ENCODE measurements at regions not wholly inside any gene's neighbourhood (a gene's known extent, or its start where the extent isn't known, plus 50 kb on each side); places are given as distances from the start of the nearest gene placed in this dataset.

- H4K20me1 ChIP-seq (ENCODE audit: insufficient read depth, low read length), result no peaks in the 10 kb centered on the region
- no peaks in the 10 kb centered on the region; the same call in 1 of the 2 replicates for H3K27me3 ChIP-seq (ENCODE audit: insufficient read depth, low read length)
- H3K9me3 ChIP-seq (ENCODE audit: low read length), result no peaks in the 10 kb centered on the region
- no peaks in the 10 kb centered on the region for H3K4me1 ChIP-seq (ENCODE audit: insufficient read depth, low read length, severe bottlenecking)
- H3K9me2 ChIP-seq (ENCODE audit: low read depth, low read length), result no peaks in the 10 kb centered on the region
- H3K36me3 ChIP-seq (ENCODE audit: insufficient read depth, low read length), result no peaks in the 10 kb centered on the region
- H3K9ac ChIP-seq (ENCODE audit: low read length), result no peak overlapping the region
- no peaks in the 10 kb centered on the region for H3F3A ChIP-seq (ENCODE audit: insufficient read depth, low read length)
- no peak overlapping the region for H3K27ac ChIP-seq (ENCODE audit: low read depth, low read length, poor library complexity, severe bottlenecking)
- TF ChIP-seq, protein P1, sequence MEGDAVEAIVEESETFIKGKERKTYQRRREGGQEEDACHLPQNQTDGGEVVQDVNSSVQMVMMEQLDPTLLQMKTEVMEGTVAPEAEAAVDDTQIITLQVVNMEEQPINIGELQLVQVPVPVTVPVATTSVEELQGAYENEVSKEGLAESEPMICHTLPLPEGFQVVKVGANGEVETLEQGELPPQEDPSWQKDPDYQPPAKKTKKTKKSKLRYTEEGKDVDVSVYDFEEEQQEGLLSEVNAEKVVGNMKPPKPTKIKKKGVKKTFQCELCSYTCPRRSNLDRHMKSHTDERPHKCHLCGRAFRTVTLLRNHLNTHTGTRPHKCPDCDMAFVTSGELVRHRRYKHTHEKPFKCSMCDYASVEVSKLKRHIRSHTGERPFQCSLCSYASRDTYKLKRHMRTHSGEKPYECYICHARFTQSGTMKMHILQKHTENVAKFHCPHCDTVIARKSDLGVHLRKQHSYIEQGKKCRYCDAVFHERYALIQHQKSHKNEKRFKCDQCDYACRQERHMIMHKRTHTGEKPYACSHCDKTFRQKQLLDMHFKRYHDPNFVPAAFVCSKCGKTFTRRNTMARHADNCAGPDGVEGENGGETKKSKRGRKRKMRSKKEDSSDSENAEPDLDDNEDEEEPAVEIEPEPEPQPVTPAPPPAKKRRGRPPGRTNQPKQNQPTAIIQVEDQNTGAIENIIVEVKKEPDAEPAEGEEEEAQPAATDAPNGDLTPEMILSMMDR (IDR thresholded peaks at IDR 0.05; ENCODE audit: low read length), result no peak
- no peak for TF ChIP-seq EZH2 (IDR thresholded peaks at IDR 0.05; ENCODE audit: borderline replicate concordance, low read length)
- H3K4me3 ChIP-seq (ENCODE audit: low read depth, low read length, poor library complexity, severe bottlenecking), result no peak overlapping the region
- H2AFZ ChIP-seq (ENCODE audit: low read length), result no peak overlapping the region
- no peaks in the 10 kb centered on the region for H3K79me2 ChIP-seq (ENCODE audit: insufficient read depth, low read length)
- no peak overlapping the region for H3K4me2 ChIP-seq (ENCODE audit: low read length)
These were observed 55.0 kb upstream of the ARID5B start for GRCh38 chr10:61846370-61847031.

GRCh38 chr10:61847087-61847486, 54.4 kb upstream of the ARID5B start:
- Histone ChIP-seq H3K4me2 (ENCODE audit: low read length) (no peak overlapping the region), H3K4me1 (ENCODE audit: insufficient read depth, low read length, severe bottlenecking) (no peaks in the 10 kb centered on the region), H3K79me2 (ENCODE audit: insufficient read depth, low read length) (no peaks in the 10 kb centered on the region), H3K27me3 (ENCODE audit: insufficient read depth, low read length) (no peaks in the 10 kb centered on the region; the same call in 1 of the 2 replicates), H3K9ac (ENCODE audit: low read length) (no peak overlapping the region), H2AFZ (ENCODE audit: low read length) (no peak overlapping the region), H3K27ac (ENCODE audit: low read depth, low read length, poor library complexity, severe bottlenecking) (no peak overlapping the region), H3K9me3 (ENCODE audit: low read length) (no peaks in the 10 kb centered on the region), H3K9me2 (ENCODE audit: low read depth, low read length) (no peaks in the 10 kb centered on the region), H3K4me3 (ENCODE audit: low read depth, low read length, poor library complexity, severe bottlenecking) (no peak overlapping the region), H3K36me3 (ENCODE audit: insufficient read depth, low read length) (no peaks in the 10 kb centered on the region), H3F3A (ENCODE audit: insufficient read depth, low read length) (no peaks in the 10 kb centered on the region), H4K20me1 (ENCODE audit: insufficient read depth, low read length) (no peaks in the 10 kb centered on the region)
- TF ChIP-seq EZH2 (IDR thresholded peaks at IDR 0.05; ENCODE audit: borderline replicate concordance, low read length), result no peak
- TF ChIP-seq, protein P1 (IDR thresholded peaks at IDR 0.05; ENCODE audit: low read length), result no peak

DNA sequence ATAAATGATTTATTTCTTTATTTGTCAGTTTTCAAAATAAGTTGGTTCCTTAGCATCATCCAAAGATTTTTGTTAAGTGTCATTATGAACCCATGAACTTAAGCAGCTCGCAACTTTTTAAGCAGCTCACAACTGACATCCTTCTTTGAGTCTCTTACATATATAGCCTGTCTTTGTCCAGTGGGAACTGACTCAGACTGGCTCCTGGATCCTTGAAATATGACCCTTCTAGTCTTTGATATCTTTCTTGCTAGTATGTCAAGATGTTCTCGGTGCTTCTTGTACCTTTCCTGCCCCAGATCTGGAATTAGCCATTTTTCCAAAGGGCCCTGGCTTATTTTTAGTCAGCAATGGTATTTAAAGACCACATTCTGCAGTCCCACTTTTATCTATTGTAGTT, 53.9 kb upstream of the ARID5B start:
- no peak overlapping the region for H2AFZ ChIP-seq (ENCODE audit: low read length)
- no peaks in the 10 kb centered on the region for H3K9me3 ChIP-seq (ENCODE audit: low read length)
- no peaks in the 10 kb centered on the region for H3F3A ChIP-seq (ENCODE audit: insufficient read depth, low read length)
- H4K20me1 ChIP-seq (ENCODE audit: insufficient read depth, low read length), result no peaks in the 10 kb centered on the region
- no peaks in the 10 kb centered on the region for H3K36me3 ChIP-seq (ENCODE audit: insufficient read depth, low read length)
- no peak overlapping the region for H3K4me3 ChIP-seq (ENCODE audit: low read depth, low read length, poor library complexity, severe bottlenecking)
- H3K27me3 ChIP-seq (ENCODE audit: insufficient read depth, low read length), result no peaks in the 10 kb centered on the region; the same call in 1 of the 2 replicates
- no peak overlapping the region for H3K27ac ChIP-seq (ENCODE audit: low read depth, low read length, poor library complexity, severe bottlenecking)
- H3K9me2 ChIP-seq (ENCODE audit: low read depth, low read length), result no peaks in the 10 kb centered on the region
- H3K79me2 ChIP-seq (ENCODE audit: insufficient read depth, low read length), result no peaks in the 10 kb centered on the region
- no peak overlapping the region for H3K9ac ChIP-seq (ENCODE audit: low read length)
- no peaks in the 10 kb centered on the region for H3K4me1 ChIP-seq (ENCODE audit: insufficient read depth, low read length, severe bottlenecking)
- TF ChIP-seq, protein P1 (IDR thresholded peaks at IDR 0.05; ENCODE audit: low read length), result no peak
- TF ChIP-seq EZH2 (IDR thresholded peaks at IDR 0.05; ENCODE audit: borderline replicate concordance, low read length), result no peak
- no peak overlapping the region for H3K4me2 ChIP-seq (ENCODE audit: low read length)
